SK-N-SH (cell line): ENCODE measurements at regions not wholly inside any gene's neighbourhood (a gene's known extent, or its start where the extent isn't known, plus 50 kb on each side); places are given as distances from the start of the nearest gene placed in this dataset.
A peak's percentile ranks its signal among the peaks of the same experiment; 100 is the strongest.

Experiments
- CTCF ChIA-PET: fragments of 300-600, 350-600 bp; formaldehyde crosslinking; extraction: SDS; loops from one replicate; lab custom pipeline; 2021; lab: Yijun Ruan, JAX
- POLR2A ChIA-PET: fragments of 350-600 bp; sonication (Branson Sonifier 250); formaldehyde crosslinking; extraction: SDS; loops from one replicate; lab custom pipeline; 2020; ENCODE audit warnings: antibody characterized with exemption, inconsistent platforms; lab: Yijun Ruan, JAX
- DNase-seq: peaks from one replicate; pipeline ENCODE4 v3.0.0; 2012
- H2AFZ ChIP-seq: fragments of 200-600 bp; sonication (generic); 2 replicates; pipeline ENCODE4 v1.8.1; 2016; ENCODE audit warnings: antibody characterized with exemption, mild to moderate bottlenecking, low read depth
- H3F3A ChIP-seq: fragments of 200-600 bp; sonication (generic); replicated peaks from 2 replicates; pipeline ENCODE3; 2016; ENCODE audit warnings: antibody characterized with exemption, mild to moderate bottlenecking; ENCODE audit not compliant: insufficient read depth
- H3K27ac ChIP-seq, 2 experiments: fragments of 200-500 bp in 1 of 2; fragments of 200-600 bp in 1 of 2; sonication (Bioruptor generic) in 1 of 2; sonication (generic), shearing (Covaris generic) in 1 of 2; 2 replicates each; pipeline versions ENCODE4 v1.5.1 to v1.6.1; 2014 to 2016; ENCODE audit warnings: low read depth in 2 of 2, inconsistent platforms in 1 of 2, low read length in 1 of 2, mild to moderate bottlenecking in 1 of 2, mixed read lengths in 1 of 2
- H3K27me3 ChIP-seq: fragments of 200-600 bp; sonication (generic), shearing (Covaris generic); 2 replicates; pipeline ENCODE4 v1.6.1; 2016; ENCODE audit warnings: mixed run types; ENCODE audit not compliant: insufficient read depth
- H3K36me3 ChIP-seq, 2 experiments: fragments of 200-500 bp in 1 of 2; fragments of 200-600 bp in 1 of 2; sonication (Bioruptor generic) in 1 of 2; sonication (generic) in 1 of 2; replicated peaks in 1 of 2; 2 replicates each; pipeline versions ENCODE3 to v1.5.1; 2014 to 2016; ENCODE audit warnings: low read length in 1 of 2, mild to moderate bottlenecking in 1 of 2; ENCODE audit not compliant: insufficient read depth in 2 of 2, control insufficient read depth in 1 of 2
- H3K4me1 ChIP-seq, 2 experiments: fragments of 200-500 bp in 1 of 2; fragments of 200-600 bp in 1 of 2; sonication (Bioruptor generic) in 1 of 2; sonication (generic), shearing (Covaris generic) in 1 of 2; 2 replicates each; pipeline versions ENCODE4 v1.5.1 to v1.6.1; 2014 to 2016; ENCODE audit warnings: low read depth in 1 of 2, low read length in 1 of 2, mixed run types in 1 of 2; ENCODE audit not compliant: insufficient read depth in 2 of 2, control insufficient read depth in 1 of 2
- H3K4me2 ChIP-seq: fragments of 200-600 bp; sonication (generic), shearing (Covaris generic); 2 replicates; pipeline ENCODE4 v1.6.1; 2017; ENCODE audit warnings: mixed run types
- H3K4me3 ChIP-seq, 2 experiments: fragments of 200-500 bp in 1 of 2; fragments of 200-600 bp in 1 of 2; sonication (Bioruptor generic) in 1 of 2; sonication (generic), shearing (Covaris generic) in 1 of 2; 2 replicates each; pipeline versions ENCODE4 v1.5.1 to v1.8.1; 2014 to 2016; ENCODE audit warnings: low read depth in 2 of 2, inconsistent platforms in 1 of 2, low read length in 1 of 2, mild to moderate bottlenecking in 1 of 2, mixed read lengths in 1 of 2, moderate library complexity in 1 of 2
- H3K79me2 ChIP-seq: fragments of 200-600 bp; sonication (generic); 2 replicates; pipeline ENCODE4 v1.8.1; 2017; ENCODE audit warnings: mild to moderate bottlenecking; ENCODE audit not compliant: insufficient read depth
- H3K9ac ChIP-seq: fragments of 200-600 bp; sonication (generic); 2 replicates; pipeline ENCODE4 v1.6.1; 2017; ENCODE audit warnings: mixed run types
- H3K9me2 ChIP-seq: fragments of 200-600 bp; sonication (generic); 2 replicates; pipeline ENCODE4 v1.6.1; 2017; ENCODE audit warnings: mixed run types
- H3K9me3 ChIP-seq: fragments of 200-600 bp; sonication (generic); 2 replicates; pipeline ENCODE4 v1.6.1; 2017; ENCODE audit warnings: mixed run types, mild to moderate bottlenecking, moderate library complexity
- H4K20me1 ChIP-seq: fragments of 200-600 bp; sonication (generic); 2 replicates; pipeline ENCODE4 v1.6.1; 2017; ENCODE audit warnings: mild to moderate bottlenecking, mixed run types; ENCODE audit not compliant: insufficient read depth
- ELF1 ChIP-seq: IDR thresholded peaks from 2 replicates; pipeline ENCODE4 v1.4.0; 2012
- EP300 ChIP-seq, 2 experiments: IDR thresholded peaks; 2 replicates each; pipeline versions ENCODE4 v1.4.0 to v1.6.1; 2012; ENCODE audit warnings: borderline replicate concordance in 1 of 2, low read depth in 1 of 2, low read length in 1 of 2
- FOXJ3 ChIP-seq: sonication (generic); formaldehyde crosslinking; IDR thresholded peaks from 2 replicates; pipeline ENCODE4 v1.5.1; 2020; ENCODE audit warnings: mild to moderate bottlenecking, missing genetic modification reagents
- FOXM1 ChIP-seq: IDR thresholded peaks from 2 replicates; pipeline ENCODE4 v1.4.0; 2012; ENCODE audit warnings: low read depth, mild to moderate bottlenecking
- JUND ChIP-seq: IDR thresholded peaks from 2 replicates; pipeline ENCODE4 v1.4.0; 2012
- NFIC ChIP-seq: IDR thresholded peaks from 2 replicates; pipeline ENCODE4 v1.4.0; 2012; ENCODE audit warnings: borderline replicate concordance
- POLR2AphosphoS5 ChIP-seq: IDR thresholded peaks from 2 replicates; pipeline ENCODE4 v1.6.1; 2012; ENCODE audit warnings: low read depth, low read length
- RFX5 ChIP-seq: IDR thresholded peaks from 2 replicates; pipeline ENCODE4 v1.6.1; 2012; ENCODE audit warnings: mild to moderate bottlenecking, improper control_type of control experiment, low read length
- RXRA ChIP-seq: IDR thresholded peaks from 2 replicates; pipeline ENCODE4 v1.4.0; 2012; ENCODE audit warnings: low read depth, mild to moderate bottlenecking, borderline replicate concordance
- SIN3A ChIP-seq: IDR thresholded peaks from 2 replicates; pipeline ENCODE4 v1.6.1; 2012; ENCODE audit warnings: low read depth, mild to moderate bottlenecking, low read length, moderate library complexity, borderline replicate concordance
- TAF1 ChIP-seq: IDR thresholded peaks from 2 replicates; pipeline ENCODE4 v1.6.1; 2012; ENCODE audit warnings: low read depth, mild to moderate bottlenecking, low read length, moderate library complexity, borderline replicate concordance
- WGBS: methylation state at CpG from one replicate; pipeline ENCODE4 v1.1.6; 2017; ENCODE audit warnings: low lambda C conversion rate; 5-methylcytosine and 5-hydroxymethylcytosine counted together
- TF ChIP-seq, protein P1 (sequence below): fragments of 150-350 bp; IDR thresholded peaks from 2 replicates; pipeline ENCODE4 v1.6.1; 2017; ENCODE audit warnings: antibody characterized with exemption, low read length, low read depth, borderline replicate concordance
- TF ChIP-seq, protein P2 (sequence below): IDR thresholded peaks from 2 replicates; pipeline ENCODE4 v1.4.0; 2012; ENCODE audit warnings: low read depth, borderline replicate concordance
- TF ChIP-seq, protein P3 (sequence below): IDR thresholded peaks from 2 replicates; pipeline ENCODE4 v1.4.0; 2012; ENCODE audit warnings: low read depth
- TF ChIP-seq, protein P4 (sequence below): fragments of 200-600 bp; sonication (generic); IDR thresholded peaks from 2 replicates; pipeline ENCODE4 v1.6.1; 2017; ENCODE audit warnings: antibody characterized with exemption, mild to moderate bottlenecking, moderate library complexity

DNA sequence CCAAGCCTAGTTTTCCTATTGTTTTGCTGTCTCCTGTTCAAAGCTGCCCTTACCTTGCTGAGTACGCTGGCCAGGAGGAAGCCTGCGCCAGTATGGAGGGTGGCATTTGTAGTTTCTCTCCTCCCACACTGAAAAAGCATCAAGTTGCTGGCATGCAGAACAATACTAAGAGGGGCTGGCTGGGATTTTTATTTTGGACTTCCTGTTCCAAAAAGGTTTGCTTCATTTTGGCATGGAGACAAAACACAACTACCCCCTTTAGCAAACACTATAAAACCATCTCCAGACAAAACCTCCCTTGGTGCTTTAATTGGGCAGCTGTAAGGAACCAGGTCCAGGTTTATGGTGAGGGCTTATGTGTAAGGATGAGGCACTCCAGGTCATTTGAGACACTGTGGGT is 457.6 kb downstream of the PDCD6IP start:
- CTCF ChIA-PET = interaction anchor here (0.6 to 2.0 kb wide), 4 partner anchors 27 to 428 kb away, joined by 3 to 8 read pairs (median 4); no protein-coding TSS in a partner anchor

DNA sequence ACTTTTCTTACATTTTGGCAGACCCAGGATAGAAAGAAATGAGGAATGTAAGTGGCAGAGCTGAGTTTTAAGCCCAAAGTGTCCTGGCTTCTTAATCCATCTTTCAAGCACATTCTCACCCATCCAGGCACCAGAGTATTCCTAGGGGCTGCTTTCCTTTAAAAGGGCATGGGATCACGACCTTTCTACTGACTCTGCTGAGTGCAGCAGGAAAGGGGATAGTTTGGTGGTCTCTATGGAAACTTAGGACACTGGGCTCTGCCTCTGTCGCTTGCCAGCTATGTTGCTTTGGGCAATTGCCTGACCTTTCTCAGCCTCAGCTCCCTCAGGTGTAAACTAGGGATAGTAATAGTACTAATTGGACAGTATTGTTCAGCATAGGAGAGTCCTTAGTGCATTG is 458.4 kb downstream of the PDCD6IP start:
- no peak overlapping the region for H3K9ac ChIP-seq
- H2AFZ ChIP-seq = no peak overlapping the region
- POLR2A ChIA-PET = no interaction called here
- no peak overlapping the region for H3K4me3 ChIP-seq
- H3K9me2 ChIP-seq = no peaks in the 10 kb centered on the region
- no peaks in the 10 kb centered on the region for H3K36me3 ChIP-seq
- H4K20me1 ChIP-seq = no peaks in the 10 kb centered on the region
- TF ChIP-seq NFIC (no peak), ELF1 (no peak), EP300 (IDR thresholded peaks at IDR 0.05; ENCODE audit: borderline replicate concordance in 1 of 2, low read depth in 1 of 2, low read length in 1 of 2) (no peak)
- no peaks in the 10 kb centered on the region for H3K79me2 ChIP-seq
- no peaks in the 10 kb centered on the region for H3F3A ChIP-seq
- CTCF ChIA-PET = interaction anchor here (1.2 to 2.0 kb wide), 4 partner anchors 26 to 427 kb away, joined by 4 to 8 read pairs (median 4); no protein-coding TSS in a partner anchor
- H3K4me2 ChIP-seq = no peak overlapping the region
- no peaks in the 10 kb centered on the region for H3K27me3 ChIP-seq
- H3K9me3 ChIP-seq = no peaks in the 10 kb centered on the region
- H3K27ac ChIP-seq = no peak overlapping the region
- DNase-seq = no peak
- 29% methylated on average over 2 of the region's 2 CpGs for WGBS
- peaks cover 18 to 28% of the 10 kb centered on the region in 2 experiments; a peak in 3 of 4 replicates for H3K4me1 ChIP-seq

More for the DNA sequence above, 457.6 kb downstream of the PDCD6IP start:
- Histone ChIP-seq H3K79me2 (no peaks in the 10 kb centered on the region), H3F3A (no peaks in the 10 kb centered on the region), H3K9me2 (no peaks in the 10 kb centered on the region), H3K4me2 (no peak overlapping the region), H3K27me3 (no peaks in the 10 kb centered on the region), H3K4me1 (peaks cover 11 to 28% of the 10 kb centered on the region in 2 experiments; a peak in 3 of 4 replicates), H3K4me3 (no peak overlapping the region), H3K9ac (no peak overlapping the region), H3K27ac (peak overlapping the region in 1 of 2 experiments; percentile 16; a peak in 1 of 4 replicates), H3K36me3 (no peaks in the 10 kb centered on the region), H3K9me3 (no peaks in the 10 kb centered on the region), H2AFZ (no peak overlapping the region), H4K20me1 (no peaks in the 10 kb centered on the region)
- 46% methylated on average over 2 of the region's 2 CpGs for WGBS
- POLR2A ChIA-PET = no interaction called here
- DNase-seq = no peak
- no peak for TF ChIP-seq EP300 (IDR thresholded peaks at IDR 0.05; ENCODE audit: borderline replicate concordance in 1 of 2, low read depth in 1 of 2, low read length in 1 of 2)
- no peak for TF ChIP-seq TAF1
- no peak for TF ChIP-seq JUND
- no peak for TF ChIP-seq RFX5
- TF ChIP-seq FOXM1 = no peak
- TF ChIP-seq POLR2AphosphoS5 = no peak
- TF ChIP-seq, protein P1, sequence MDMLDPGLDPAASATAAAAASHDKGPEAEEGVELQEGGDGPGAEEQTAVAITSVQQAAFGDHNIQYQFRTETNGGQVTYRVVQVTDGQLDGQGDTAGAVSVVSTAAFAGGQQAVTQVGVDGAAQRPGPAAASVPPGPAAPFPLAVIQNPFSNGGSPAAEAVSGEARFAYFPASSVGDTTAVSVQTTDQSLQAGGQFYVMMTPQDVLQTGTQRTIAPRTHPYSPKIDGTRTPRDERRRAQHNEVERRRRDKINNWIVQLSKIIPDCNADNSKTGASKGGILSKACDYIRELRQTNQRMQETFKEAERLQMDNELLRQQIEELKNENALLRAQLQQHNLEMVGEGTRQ = no peak
- TF ChIP-seq, protein P2, sequence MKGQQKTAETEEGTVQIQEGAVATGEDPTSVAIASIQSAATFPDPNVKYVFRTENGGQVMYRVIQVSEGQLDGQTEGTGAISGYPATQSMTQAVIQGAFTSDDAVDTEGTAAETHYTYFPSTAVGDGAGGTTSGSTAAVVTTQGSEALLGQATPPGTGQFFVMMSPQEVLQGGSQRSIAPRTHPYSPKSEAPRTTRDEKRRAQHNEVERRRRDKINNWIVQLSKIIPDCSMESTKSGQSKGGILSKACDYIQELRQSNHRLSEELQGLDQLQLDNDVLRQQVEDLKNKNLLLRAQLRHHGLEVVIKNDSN = no peak
- TF ChIP-seq, protein P3, sequence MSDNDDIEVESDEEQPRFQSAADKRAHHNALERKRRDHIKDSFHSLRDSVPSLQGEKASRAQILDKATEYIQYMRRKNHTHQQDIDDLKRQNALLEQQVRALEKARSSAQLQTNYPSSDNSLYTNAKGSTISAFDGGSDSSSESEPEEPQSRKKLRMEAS = no peak
- no peak for TF ChIP-seq SIN3A
- TF ChIP-seq RXRA = no peak
- no peak for TF ChIP-seq FOXJ3 (CRISPR knock-in tag)
- TF ChIP-seq, protein P4, sequence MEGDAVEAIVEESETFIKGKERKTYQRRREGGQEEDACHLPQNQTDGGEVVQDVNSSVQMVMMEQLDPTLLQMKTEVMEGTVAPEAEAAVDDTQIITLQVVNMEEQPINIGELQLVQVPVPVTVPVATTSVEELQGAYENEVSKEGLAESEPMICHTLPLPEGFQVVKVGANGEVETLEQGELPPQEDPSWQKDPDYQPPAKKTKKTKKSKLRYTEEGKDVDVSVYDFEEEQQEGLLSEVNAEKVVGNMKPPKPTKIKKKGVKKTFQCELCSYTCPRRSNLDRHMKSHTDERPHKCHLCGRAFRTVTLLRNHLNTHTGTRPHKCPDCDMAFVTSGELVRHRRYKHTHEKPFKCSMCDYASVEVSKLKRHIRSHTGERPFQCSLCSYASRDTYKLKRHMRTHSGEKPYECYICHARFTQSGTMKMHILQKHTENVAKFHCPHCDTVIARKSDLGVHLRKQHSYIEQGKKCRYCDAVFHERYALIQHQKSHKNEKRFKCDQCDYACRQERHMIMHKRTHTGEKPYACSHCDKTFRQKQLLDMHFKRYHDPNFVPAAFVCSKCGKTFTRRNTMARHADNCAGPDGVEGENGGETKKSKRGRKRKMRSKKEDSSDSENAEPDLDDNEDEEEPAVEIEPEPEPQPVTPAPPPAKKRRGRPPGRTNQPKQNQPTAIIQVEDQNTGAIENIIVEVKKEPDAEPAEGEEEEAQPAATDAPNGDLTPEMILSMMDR = no peak
